ENCODE measurements at regions not wholly inside any gene's neighbourhood (a gene's known extent, or its start where the extent isn't known, plus 50 kb on each side); places are given as distances from the start of the nearest gene placed in this dataset.
"Not testable (repeated sequence)": the region's sequence is repeated elsewhere in the genome, so short reads cannot be mapped to it uniquely, and the experiment has no call there.

GRCh38 chr21:28164519-28164918, 828.2 kb downstream of the LTN1 start:
- TF ChIP-seq, protein P1, sequence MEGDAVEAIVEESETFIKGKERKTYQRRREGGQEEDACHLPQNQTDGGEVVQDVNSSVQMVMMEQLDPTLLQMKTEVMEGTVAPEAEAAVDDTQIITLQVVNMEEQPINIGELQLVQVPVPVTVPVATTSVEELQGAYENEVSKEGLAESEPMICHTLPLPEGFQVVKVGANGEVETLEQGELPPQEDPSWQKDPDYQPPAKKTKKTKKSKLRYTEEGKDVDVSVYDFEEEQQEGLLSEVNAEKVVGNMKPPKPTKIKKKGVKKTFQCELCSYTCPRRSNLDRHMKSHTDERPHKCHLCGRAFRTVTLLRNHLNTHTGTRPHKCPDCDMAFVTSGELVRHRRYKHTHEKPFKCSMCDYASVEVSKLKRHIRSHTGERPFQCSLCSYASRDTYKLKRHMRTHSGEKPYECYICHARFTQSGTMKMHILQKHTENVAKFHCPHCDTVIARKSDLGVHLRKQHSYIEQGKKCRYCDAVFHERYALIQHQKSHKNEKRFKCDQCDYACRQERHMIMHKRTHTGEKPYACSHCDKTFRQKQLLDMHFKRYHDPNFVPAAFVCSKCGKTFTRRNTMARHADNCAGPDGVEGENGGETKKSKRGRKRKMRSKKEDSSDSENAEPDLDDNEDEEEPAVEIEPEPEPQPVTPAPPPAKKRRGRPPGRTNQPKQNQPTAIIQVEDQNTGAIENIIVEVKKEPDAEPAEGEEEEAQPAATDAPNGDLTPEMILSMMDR (IDR thresholded peaks at IDR 0.05): not testable (repeated sequence)
- not testable (repeated sequence) for TF ChIP-seq POLR2A (IDR thresholded peaks at IDR 0.05)

Data from uterus (tissue), 2 donors.